ENCODE measurements at regions not wholly inside any gene's neighbourhood (a gene's known extent, or its start where the extent isn't known, plus 50 kb on each side); places are given as distances from the start of the nearest gene placed in this dataset.

DNA sequence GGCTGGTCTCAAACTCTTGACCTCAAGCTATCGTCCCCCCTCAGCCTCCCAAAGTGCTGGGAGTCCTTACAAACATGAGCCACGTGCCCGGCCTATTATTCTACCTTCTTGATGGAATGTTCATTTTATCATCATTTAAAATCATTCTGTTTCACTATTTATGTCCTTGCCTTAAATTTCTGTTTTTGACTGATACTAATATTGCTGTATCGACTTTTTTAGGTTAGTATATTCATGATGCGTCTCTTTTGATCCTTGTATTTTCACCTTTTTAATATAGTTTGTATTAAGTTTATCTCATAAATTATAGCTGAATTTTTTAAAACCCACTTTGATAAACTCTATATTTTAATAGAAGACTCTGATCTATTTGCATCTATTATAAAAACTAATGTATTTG is 98.4 kb upstream of the STXBP5 start:
- TF ChIP-seq, protein P1, sequence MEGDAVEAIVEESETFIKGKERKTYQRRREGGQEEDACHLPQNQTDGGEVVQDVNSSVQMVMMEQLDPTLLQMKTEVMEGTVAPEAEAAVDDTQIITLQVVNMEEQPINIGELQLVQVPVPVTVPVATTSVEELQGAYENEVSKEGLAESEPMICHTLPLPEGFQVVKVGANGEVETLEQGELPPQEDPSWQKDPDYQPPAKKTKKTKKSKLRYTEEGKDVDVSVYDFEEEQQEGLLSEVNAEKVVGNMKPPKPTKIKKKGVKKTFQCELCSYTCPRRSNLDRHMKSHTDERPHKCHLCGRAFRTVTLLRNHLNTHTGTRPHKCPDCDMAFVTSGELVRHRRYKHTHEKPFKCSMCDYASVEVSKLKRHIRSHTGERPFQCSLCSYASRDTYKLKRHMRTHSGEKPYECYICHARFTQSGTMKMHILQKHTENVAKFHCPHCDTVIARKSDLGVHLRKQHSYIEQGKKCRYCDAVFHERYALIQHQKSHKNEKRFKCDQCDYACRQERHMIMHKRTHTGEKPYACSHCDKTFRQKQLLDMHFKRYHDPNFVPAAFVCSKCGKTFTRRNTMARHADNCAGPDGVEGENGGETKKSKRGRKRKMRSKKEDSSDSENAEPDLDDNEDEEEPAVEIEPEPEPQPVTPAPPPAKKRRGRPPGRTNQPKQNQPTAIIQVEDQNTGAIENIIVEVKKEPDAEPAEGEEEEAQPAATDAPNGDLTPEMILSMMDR (IDR thresholded peaks at IDR 0.05 in 8 of 11, conservative IDR thresholded peaks at IDR 0.05 in 3 of 11): no peak
- no peak for TF ChIP-seq POLR2AphosphoS5 (IDR thresholded peaks at IDR 0.05)

Data from spleen (tissue), 7 donors.